GM19397 (cell line): ENCODE measurements at regions not wholly inside any gene's neighbourhood (a gene's known extent, or its start where the extent isn't known, plus 50 kb on each side); places are given as distances from the start of the nearest gene placed in this dataset.

Source experiments
- ATAC-seq: cut with Tn5 transposase; IDR thresholded peaks from one replicate; pipeline ENCODE4 v1.9.1; 2021; ENCODE audit warnings: mild to moderate bottlenecking, moderate library complexity; ENCODE audit not compliant: unreplicated experiment

DNA sequence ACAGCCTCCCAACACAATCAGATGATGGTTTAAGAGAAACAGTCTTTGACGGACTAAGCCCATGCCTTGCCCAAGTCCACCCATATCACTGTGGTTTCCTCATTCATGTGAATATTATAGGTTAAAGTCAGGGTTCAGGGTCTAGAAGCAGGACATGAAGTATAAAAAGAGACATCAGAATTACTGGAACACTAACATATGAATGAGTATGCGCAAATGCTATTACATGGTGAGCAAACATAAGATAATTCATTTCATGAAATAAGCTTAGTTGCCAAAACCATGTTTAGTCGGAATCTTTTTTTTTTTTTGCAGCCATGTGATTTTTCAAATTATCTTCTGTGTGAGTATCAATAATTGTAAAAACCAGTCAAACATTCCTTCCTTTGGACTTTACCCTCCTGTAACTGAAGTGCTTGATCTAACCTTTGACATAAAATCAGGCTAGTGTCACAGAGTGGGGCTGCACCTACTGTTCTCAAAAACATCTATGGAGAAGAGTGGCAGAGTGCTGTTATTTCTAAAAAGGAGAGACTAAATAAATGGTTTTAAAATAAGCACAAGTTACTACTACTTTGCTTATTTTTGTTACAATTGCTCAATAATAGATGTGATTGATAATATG lies 84.9 kb upstream of the NRIP1 start:
- no peak for ATAC-seq

DNA sequence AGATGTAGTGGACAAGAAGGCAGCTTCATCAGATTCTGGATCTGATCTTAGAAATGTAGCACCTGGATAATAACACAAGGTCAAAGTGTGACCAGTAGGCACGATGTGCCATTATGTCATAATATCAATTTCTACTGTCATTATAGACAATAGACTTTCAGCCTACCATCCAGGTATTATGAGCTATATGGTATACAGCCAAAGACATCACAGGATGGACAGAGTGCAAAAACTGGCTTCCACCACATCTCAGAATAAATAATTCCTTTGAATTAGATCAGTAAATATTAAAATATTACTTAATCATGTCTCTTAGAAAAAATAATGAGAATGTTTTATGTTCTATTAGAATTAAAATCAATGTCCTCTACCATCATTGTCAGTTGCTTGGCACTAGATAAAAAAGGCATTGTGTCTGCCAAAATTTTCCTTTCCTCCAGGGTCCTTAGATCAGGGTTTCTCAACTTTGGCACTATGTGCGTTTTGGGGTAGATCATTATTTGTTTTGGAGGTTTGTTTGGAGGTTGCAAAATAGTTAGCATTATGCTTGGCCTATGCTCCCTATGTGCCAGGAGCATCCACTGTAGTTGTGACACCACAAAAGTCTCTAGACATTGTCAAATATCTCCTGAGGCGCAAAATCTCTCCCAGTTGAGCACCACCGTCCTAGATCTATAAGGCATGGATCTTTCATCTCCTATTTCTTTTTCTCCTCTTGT lies 86.7 kb upstream of the NRIP1 start:
- ATAC-seq, result no peak

DNA sequence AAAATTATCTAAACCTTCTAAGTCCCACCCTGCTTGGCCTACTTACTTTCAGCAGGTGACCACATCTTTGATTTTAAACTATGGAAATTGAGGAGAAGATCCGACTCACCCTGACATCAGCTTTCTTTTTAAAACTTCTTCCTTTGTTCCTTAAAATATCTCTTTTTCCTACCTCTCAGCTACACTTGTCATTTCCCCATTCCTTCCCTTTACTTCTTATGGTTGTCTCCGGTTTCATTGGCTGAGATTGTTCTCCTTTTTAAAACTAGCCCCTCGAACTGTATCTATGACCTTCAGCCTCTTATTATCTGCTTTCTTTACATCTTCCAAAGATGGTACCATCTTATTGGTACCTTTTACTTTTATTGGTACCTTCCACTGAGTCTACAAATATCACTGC lies 87.8 kb upstream of the NRIP1 start:
- no peak for ATAC-seq

DNA sequence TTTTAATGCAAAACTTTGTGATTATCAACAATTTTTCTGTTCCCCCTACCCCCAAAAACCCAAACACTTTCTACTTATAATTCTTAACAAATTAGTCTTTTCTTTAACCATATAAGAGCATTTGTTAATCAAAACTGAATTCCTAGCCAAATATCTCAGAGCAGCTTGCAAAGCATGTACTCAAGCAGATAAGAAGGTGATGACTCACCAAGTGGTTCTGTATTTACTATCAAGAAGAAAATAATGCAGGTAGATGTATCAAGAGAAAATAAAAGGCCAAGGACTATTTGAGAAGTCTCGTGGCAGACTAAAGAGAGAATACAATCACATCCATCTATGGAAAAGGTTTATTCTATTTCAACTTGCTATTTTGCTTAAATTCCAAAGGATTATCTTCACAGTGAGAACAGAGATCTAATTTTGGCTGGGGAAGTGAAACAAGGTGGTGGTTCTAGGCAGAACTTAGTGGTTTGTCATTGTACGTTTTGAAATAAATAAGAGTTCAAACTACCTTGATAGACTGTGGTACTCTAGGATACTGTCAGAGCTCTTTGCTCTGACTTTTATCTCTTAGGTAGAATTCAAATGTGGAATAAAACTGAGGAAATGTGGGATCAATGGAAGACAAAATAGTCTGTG lies 94.7 kb upstream of the NRIP1 start:
- ATAC-seq, result no peak

DNA sequence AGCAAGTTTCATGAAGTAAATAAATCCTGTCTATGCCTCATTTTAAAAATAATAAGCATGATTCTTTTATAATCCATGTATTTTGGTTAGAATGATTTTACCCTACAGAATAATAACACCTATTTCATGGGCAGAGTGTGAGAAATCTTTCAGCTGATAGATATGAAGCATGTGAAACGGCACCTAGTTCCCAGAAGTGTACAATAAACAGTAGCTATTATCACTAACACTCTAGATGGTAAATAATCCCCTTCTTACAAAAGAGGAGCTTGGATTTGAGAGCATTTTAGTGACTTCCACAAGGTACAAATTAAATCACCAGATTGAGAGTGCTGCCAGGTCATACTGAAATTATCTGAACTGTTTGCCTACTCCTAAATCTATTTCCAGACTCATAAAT lies 95.3 kb upstream of the NRIP1 start:
- ATAC-seq, result no peak

DNA sequence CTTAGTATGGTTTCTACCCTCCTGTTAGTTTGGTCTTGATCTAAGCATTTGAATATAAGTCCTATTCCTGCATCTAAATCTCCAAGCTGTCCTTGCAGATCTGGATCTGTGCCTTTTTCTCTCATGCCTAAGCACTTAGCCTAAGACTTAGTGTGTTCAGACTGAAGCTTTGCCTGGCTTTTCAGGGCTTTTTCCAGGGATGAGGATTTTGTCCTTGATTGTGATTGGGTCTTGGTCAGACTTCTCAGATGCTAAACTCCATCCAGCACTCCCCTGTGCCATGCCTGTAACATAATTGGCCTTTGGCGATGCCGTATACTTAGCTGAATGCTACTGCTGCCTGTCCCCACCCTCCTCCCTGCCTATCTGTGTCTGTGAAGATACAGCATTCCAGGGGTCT lies 98.1 kb upstream of the NRIP1 start:
- no peak for ATAC-seq

DNA sequence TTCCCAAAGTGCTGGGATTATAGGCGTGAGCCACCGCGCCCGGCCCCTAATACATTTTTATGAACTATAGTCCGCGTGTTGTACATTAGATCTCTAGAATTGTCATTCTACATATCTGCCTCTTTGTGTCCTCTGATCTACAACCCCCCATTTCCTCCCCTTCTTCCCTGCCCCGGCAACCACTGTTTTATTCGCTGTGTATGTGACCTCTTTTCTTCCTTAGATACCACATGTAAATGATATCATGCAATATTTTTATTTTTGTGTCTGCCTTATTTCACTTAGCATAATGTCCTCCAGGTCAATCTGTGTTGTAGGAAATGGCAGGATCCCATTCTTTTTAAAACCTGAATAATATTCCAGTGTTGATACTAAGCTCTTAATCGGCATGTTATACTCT lies 99.5 kb upstream of the NRIP1 start:
- no peak for ATAC-seq

DNA sequence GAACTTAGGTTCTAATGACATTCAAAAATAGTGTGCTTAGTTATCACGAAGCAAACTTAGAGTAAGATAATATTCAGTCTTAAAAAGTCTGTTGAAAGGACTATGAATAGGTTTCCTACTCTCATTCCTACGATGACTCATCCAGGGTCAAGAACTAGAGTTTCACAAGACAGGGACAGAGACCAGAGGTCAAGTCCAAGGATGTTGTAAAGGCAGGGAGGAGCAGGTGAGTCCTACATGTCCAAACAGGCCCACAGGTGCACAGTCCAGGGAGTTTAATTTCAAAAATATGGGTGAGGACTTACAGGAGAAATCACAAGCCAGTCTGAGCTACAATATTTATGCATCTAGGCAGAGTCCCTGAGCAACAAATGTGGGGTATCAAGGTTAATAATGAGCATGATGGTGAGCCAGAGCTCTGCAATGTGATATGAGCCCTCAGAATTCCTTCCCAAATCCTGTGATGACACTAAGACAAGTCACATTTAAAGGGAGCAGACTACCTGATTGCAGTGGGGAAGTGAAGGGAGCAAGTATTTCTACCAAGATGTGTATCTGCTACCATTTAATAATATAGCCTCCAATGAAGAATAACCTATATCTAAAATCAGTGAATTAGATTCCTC lies 100.0 kb upstream of the NRIP1 start:
- no peak for ATAC-seq

DNA sequence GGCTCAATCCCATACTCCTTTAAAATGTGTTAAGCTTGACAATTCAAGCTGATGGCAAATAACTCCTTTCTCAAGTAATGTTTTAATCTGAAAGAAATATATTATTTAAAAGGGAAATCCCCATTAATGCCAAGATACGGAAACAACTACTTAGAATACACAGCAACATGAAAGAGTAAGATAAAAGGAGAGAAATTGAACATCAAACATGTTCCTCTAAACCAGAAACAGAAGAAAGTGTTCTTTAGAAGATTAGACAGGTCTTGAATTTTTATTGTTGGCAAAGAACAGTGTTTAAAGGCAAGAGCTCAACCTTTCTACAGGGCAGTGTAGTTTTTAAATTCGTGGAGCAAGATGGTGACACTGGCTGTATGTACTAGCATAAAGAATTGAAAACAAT lies 105.8 kb upstream of the NRIP1 start:
- no peak for ATAC-seq

DNA sequence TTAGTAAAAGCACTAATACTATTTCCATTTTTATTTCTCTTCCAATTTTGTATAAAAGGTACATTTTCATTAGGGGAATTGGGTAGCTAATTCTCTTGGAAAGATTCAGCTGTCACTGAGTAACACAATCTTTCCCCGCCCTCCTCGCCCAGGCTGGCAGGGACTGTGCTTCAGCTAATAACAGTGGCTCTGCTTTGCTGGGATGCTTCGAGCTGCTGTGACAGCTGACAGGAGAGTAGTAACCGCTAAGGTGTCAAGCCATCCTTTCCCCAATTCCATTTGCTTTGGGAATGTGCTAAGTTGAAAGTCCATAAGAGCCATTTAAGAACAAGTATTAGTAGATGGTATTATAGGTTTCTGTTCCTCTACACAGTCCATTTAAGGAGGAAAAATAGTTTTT lies 106.7 kb upstream of the NRIP1 start:
- ATAC-seq, result no peak

DNA sequence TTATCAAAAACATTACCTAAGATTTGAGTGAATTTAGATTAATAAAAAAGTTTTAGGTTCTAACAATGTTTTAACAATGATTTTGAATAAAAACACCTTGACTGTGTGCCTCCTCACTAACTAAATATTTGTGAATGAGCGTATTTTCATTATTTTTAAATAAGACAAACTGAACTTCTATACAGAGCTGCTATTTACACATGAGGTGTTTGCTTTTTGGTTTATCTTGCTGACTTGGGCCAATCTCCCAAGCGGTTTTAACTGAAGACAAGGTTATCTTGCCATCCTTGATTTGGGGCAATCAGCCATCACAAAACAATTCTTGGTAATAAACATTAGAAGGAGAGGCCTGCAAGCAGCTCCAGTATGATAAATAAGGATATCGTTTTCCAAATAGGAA lies 108.2 kb upstream of the NRIP1 start:
- no peak for ATAC-seq

DNA sequence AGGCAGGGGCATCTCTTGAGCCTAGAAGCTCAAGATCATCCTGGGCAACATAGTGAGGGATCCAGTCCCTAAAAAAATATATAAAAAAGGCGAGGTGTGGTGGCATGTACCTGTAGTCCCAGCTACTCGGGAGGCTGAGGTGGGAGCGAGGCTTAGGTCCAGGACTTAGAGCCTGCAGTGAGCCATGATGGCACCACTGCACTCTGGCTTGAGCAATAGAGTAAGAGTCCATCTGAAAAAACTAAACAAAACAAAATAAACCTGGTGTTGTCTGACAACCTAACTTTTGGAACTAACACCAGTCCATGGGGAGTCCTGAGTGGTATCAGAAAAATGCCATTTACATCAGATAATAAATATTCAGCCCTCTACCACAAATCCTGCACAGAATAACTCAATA lies 110.1 kb upstream of the NRIP1 start:
- no peak for ATAC-seq

DNA sequence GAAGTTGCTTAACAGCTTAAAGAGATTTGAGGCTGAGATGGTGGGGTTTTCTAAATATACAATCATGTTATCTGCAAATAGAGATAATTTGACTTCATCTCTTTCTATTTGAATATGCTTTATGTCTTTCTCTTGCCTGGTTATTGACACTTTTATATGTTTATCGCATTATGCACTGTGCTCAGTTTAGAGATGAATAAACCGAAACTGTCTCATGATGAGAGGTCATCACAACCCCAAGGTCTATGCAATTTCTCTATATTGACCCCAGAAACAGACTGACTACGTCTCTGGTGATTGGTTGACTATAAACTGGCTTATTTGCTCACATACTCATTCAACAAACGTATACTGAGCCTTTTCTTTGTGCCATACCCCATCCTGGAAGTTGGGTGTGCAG lies 117.9 kb upstream of the NRIP1 start:
- ATAC-seq, result no peak

DNA sequence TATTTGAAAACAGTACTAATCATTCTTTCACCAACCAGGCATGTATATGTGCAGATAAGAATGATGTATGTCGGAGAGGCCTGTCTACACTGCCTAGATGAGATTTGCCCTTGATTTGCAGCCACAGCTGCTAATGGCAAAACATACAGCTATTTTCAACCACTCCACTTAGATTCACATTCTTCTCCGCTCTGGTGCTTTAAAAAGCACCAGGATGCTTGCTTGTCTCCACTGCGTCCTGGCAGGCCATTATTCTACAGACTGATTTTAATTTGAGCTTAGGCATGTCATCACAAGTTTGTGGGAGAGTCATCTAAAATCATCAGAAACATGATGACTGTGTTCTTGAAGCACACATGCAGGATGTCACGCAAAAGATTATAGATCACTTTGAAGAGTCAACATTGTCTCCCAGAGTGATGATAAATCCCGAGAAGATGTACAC lies 119.0 kb upstream of the NRIP1 start:
- ATAC-seq, result no peak

DNA sequence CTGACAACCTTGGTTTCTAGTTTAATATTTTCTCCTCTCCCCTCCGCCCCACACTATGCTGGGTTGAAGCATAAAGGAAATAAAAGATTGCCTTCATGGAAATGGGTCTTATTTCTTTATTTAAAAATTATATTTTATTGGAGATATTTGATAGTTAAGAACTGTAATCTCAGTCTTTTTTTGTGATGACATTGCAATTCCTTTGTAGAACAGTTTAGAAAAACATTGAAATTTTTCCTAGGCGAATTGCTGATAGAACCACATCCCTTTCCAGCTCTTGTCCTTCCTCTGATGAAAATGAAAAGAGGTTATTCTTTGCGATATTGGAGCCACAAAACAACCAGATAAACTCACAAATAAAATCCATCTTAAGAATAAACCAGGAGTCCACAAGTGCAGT lies 125.6 kb upstream of the NRIP1 start:
- no peak for ATAC-seq

DNA sequence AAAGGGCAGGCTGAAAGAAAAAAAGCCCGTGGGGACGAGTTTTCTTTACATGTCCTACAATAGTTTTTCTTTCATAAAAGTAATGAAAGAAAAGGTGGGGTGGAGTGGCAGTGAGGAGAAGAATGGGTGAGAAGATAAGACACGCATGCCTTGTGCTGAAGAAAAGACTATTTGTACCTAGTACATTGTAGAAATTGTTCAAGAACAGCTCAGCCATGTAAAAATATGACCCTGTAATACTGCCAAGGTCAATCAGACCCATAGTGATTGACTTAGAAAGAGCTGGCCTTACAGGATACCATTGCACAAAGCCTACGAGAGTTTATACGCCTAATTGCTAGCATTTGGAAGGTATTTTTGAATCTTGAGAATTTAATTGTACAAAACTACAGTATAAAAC lies 126.0 kb upstream of the NRIP1 start:
- ATAC-seq, result no peak

DNA sequence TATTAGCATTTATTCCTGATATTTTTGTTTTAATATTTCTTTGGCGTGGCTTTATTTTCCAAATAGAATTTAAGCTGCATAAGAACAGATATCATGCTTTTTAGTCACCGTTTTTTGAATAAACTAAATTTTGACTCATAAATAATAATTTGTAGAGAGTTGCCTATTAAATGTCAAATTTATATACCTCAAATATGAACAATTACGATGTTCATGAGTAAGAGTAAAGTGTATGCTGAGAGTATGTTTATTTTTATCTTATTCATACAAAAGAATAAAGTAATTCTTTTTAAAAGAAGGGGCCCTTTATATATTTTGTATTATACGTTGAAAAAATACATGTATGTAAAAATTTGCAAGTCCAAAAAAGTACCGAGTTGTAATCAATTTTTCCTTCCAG lies 126.5 kb upstream of the NRIP1 start:
- no peak for ATAC-seq

DNA sequence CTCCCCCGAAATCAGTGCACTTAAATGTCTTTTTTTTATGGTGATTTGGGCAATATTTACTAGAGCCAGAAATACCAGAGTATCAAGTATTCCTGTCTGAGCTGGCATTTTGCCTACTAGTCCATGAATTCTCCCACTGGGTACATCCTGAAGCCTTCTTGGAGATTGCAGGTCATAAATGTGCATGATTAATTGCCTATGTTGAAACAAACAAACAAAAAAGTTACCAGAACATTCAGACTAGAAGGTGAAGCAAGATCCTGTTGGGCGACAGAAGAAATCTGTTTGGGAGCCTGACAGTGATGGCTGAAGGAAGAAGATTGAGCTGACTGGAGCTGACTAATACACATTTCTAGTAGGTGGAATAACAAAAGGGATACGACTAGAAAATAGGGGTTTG lies 127.4 kb upstream of the NRIP1 start:
- ATAC-seq, result no peak

DNA sequence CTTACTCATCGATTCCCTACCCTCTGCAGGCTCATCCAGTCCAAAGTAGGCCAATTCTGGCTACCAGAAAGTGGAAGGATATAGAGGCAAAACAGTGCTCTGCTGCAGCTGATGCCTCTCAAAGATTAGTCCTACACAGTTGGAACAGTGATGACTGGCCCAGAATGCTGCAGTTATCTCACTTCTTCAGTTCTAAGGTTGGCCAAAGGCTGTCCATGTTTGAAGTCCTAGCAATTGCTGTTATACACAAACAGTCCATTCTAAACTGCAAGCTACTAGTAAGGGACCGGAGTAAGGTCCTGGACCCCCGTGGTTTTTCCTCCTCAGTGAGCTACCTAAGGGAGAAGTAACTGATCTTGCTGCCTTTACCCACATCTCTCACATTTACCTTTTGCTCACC lies 129.1 kb upstream of the NRIP1 start:
- no peak for ATAC-seq

DNA sequence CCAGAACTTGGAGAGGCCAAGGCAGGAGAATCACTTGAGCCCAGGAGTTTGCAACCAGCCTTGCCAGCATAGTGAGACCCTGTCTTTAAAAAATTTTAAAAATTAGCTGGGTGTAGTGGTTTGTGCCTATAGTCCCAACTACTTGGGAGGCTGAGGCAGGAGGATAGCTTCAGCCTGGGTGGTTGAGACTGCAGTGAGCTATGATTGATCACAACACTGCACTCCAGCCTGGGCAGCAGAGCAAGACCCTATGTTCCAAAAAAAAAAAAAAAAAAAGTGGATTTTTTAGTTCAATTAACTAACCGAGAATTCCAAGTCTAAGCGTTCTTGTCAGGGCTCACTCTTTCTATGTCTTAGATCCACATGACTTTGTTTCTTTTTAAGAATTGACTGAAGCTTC lies 130.3 kb upstream of the NRIP1 start:
- no peak for ATAC-seq

DNA sequence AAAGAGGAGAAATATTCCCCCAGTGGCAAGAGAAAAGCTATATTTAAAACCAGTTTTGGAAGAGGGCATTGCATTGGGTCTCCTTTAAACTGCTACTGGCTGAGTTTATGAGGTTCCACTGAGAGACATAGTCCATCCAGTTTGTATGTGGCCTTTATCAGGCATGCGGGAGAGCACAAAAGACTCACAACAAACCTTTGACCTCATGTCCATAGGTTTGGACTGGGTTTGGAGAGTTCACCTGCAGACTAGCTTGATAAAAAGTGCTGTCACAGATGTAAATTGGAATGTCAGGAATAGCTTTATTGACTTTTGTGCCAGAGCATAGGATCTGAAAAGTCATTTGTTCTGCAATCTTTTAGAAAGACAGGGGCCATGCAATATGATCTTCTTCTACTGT lies 131.0 kb upstream of the NRIP1 start:
- no peak for ATAC-seq

DNA sequence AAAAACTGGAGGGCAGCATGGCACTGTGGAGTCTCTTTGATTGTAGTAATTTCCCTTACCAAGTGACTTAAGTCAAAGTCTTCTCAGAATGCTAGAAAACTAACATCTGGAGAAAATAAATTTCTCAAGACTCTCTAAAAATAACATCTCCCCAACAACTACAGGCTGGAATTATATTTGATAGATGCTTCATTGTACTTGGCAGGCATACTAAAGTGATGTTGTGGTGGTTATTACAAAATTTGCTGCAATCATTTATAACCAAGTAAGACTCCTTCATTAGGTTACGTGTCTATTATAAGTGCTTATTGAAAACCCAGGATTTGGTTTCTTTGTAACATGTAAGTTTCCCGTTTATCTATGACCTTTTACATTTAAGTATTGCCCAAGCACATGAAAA lies 132.9 kb upstream of the NRIP1 start:
- no peak for ATAC-seq
